Thyroid gland (tissue), 4 donors: ENCODE measurements at regions not wholly inside any gene's neighbourhood (a gene's known extent, or its start where the extent isn't known, plus 50 kb on each side); places are given as distances from the start of the nearest gene placed in this dataset.

ENCODE experiments used
- POLR2A ChIP-seq, 2 donors: fragments of 450-650 bp; IDR thresholded peaks; one replicate each; pipeline ENCODE4 v1.6.1; 2017; ENCODE audit warnings: antibody characterized with exemption in 2 of 2, mild to moderate bottlenecking in 2 of 2, moderate library complexity in 1 of 2
- TF ChIP-seq, protein P1 (sequence below), 6 experiments: fragments of 200-600 bp in 3 of 6; fragments of 450-650 bp in 3 of 6; sonication (generic) in 3 of 6; IDR thresholded peaks; one replicate each; pipeline ENCODE4 v1.5.1; 2016 to 2019; ENCODE audit warnings: antibody characterized with exemption in 6 of 6, mild to moderate bottlenecking in 2 of 6, inconsistent platforms in 1 of 6, moderate library complexity in 1 of 6

DNA sequence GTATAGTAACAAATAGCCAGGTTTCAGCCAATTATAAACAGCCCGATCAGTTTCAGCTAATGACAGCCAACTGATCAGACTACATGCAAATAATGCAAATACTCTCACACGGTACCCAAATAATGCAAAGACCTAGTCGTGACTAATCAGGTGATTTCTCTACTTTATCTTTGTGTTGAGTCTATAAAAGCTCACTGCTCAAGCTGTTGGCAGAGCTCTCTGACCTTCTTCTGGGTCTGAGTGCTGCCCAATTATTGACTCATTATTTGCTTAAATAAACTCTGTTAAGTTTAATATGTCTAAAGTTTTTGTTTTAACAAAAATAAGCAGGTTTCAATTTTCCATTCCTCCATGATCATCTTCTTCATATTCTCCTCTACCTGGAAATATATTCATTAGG, 1971.7 kb downstream of the SUCLG1 start:
- TF ChIP-seq POLR2A (IDR thresholded peaks at IDR 0.05), result no peak
- TF ChIP-seq, protein P1, sequence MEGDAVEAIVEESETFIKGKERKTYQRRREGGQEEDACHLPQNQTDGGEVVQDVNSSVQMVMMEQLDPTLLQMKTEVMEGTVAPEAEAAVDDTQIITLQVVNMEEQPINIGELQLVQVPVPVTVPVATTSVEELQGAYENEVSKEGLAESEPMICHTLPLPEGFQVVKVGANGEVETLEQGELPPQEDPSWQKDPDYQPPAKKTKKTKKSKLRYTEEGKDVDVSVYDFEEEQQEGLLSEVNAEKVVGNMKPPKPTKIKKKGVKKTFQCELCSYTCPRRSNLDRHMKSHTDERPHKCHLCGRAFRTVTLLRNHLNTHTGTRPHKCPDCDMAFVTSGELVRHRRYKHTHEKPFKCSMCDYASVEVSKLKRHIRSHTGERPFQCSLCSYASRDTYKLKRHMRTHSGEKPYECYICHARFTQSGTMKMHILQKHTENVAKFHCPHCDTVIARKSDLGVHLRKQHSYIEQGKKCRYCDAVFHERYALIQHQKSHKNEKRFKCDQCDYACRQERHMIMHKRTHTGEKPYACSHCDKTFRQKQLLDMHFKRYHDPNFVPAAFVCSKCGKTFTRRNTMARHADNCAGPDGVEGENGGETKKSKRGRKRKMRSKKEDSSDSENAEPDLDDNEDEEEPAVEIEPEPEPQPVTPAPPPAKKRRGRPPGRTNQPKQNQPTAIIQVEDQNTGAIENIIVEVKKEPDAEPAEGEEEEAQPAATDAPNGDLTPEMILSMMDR (IDR thresholded peaks at IDR 0.05), result no peak
